ENCODE measurements at regions not wholly inside any gene's neighbourhood (a gene's known extent, or its start where the extent isn't known, plus 50 kb on each side); places are given as distances from the start of the nearest gene placed in this dataset.

- Mint-ChIP-seq H3K4me3 (no peak overlapping the region), H3K27me3 (no peaks in the 10 kb centered on the region), H3K4me1 (no peaks in the 10 kb centered on the region), H3K27ac (no peak overlapping the region), H3K9me3 (ENCODE audit: insufficient read depth) (no peaks in the 10 kb centered on the region)
- H3K9me3 ChIP-seq (ENCODE audit: control extremely low read depth in 1 of 3, control insufficient read depth in 2 of 3, insufficient read depth in 1 of 3, low read length in 2 of 3), result no peaks in the 10 kb centered on the region
- H3K4me1 ChIP-seq (ENCODE audit: control insufficient read depth in 2 of 2, insufficient read depth in 2 of 2, low read length in 2 of 2), result no peaks in the 10 kb centered on the region
- no peaks in the 10 kb centered on the region for H3K36me3 ChIP-seq (replicated peaks in 1 of 2; ENCODE audit: control extremely low read depth in 1 of 2, control insufficient read depth in 1 of 2, extremely low read depth in 1 of 2, insufficient read depth in 2 of 2, low read length in 1 of 2)
- POLR2A ChIA-PET, result no interaction called here
- no peaks in the 10 kb centered on the region for H3K27me3 ChIP-seq (replicated peaks in 1 of 4; ENCODE audit: control extremely low read depth in 1 of 4, control insufficient read depth in 3 of 4, insufficient read depth in 4 of 4, low read length in 3 of 4)
- no peak overlapping the region for H2AFZ ChIP-seq (ENCODE audit: insufficient read depth, low read depth, low read length, poor library complexity, severe bottlenecking)
- no peak overlapping the region for H3K9ac ChIP-seq (ENCODE audit: low read length)
- DNase-seq (no peak), ATAC-seq (ENCODE audit: low read depth) (no peak)
- H4K20me1 ChIP-seq (ENCODE audit: control insufficient read depth, insufficient read depth, low read length, poor library complexity, severe bottlenecking), result no peaks in the 10 kb centered on the region
- H3K79me2 ChIP-seq (ENCODE audit: control insufficient read depth, insufficient read depth, low read length), result no peaks in the 10 kb centered on the region
- H3K4me3 ChIP-seq (ENCODE audit: control extremely low read depth in 1 of 5, extremely low read depth in 1 of 5, insufficient read depth in 1 of 5, low read depth in 2 of 5, low read length in 4 of 5), result no peak overlapping the region
- H3K4me2 ChIP-seq (replicated peaks; ENCODE audit: low read depth, low read length, poor library complexity, severe bottlenecking), result no peak overlapping the region
- WGBS (ENCODE audit: insufficient coverage), result 92% methylated on average over 4 of the region's 10 CpGs
- TF ChIP-seq CTCF (IDR thresholded peaks at IDR 0.05) (no peak), EZH2 (IDR thresholded peaks at IDR 0.05; ENCODE audit: borderline replicate concordance, insufficient read depth, low read depth, low read length, poor library complexity, severe bottlenecking) (no peak)
- intact Hi-C loops (cut with micrococcal nuclease), result loop anchor here (1.0 to 5.0 kb wide), 3 partner anchors 166 to 927 kb away; no protein-coding TSS in a partner anchor
- H3K27ac ChIP-seq (ENCODE audit: low read length in 2 of 2), result no peak overlapping the region
- CTCF ChIA-PET, result interaction anchor here (0.6 to 3.9 kb wide), 11 partner anchors 10 to 312 kb away, joined by 3 to 21 read pairs (median 4); no protein-coding TSS in a partner anchor
These were observed 287.0 kb upstream of the TET2 start for GRCh38 chr4:104859601-104860237.
